Neural cell (in vitro differentiated cells): ENCODE measurements at regions not wholly inside any gene's neighbourhood (a gene's known extent, or its start where the extent isn't known, plus 50 kb on each side); places are given as distances from the start of the nearest gene placed in this dataset.

Experiments
- H2AFZ ChIP-seq: fragments of 200-600, 300-800 bp; sonication (generic), shearing (Covaris generic); 2 replicates; pipeline ENCODE4 v1.6.0; 2014; ENCODE audit warnings: low read depth, mild to moderate bottlenecking, antibody characterized with exemption, low read length, moderate library complexity
- H3F3A ChIP-seq: fragments of 200-600 bp; shearing (Covaris generic); 2 replicates; pipeline ENCODE4 v1.6.1; 2016; ENCODE audit warnings: mild to moderate bottlenecking, moderate library complexity, mixed read lengths, antibody characterized with exemption, low read length; ENCODE audit not compliant: insufficient read depth, poor library complexity, severe bottlenecking
- H3K27ac ChIP-seq: fragments of 200-600, 300-800 bp; sonication (generic), shearing (Covaris generic); 2 replicates; pipeline ENCODE4 v1.5.1; 2014; ENCODE audit warnings: mild to moderate bottlenecking, low read length, moderate library complexity
- H3K27me3 ChIP-seq: fragments of 300-800, 200-600 bp; sonication (generic), shearing (Covaris generic); 2 replicates; pipeline ENCODE4 v1.6.0; 2014; ENCODE audit warnings: mild to moderate bottlenecking, low read depth, low read length, moderate library complexity; ENCODE audit not compliant: insufficient read depth
- H3K36me3 ChIP-seq: fragments of 300-800, 200-600 bp; sonication (generic), shearing (Covaris generic); 2 replicates; pipeline ENCODE4 v1.5.1; 2014; ENCODE audit warnings: mild to moderate bottlenecking, antibody characterized with exemption, low read length, moderate library complexity; ENCODE audit not compliant: insufficient read depth
- H3K4me2 ChIP-seq: fragments of 300-800, 200-600 bp; sonication (generic), shearing (Covaris generic); 2 replicates; pipeline ENCODE4 v1.6.0; 2014; ENCODE audit warnings: mild to moderate bottlenecking, low read length
- H3K4me3 ChIP-seq: fragments of 300-800, 200-600 bp; sonication (generic), shearing (Covaris generic); 2 replicates; pipeline ENCODE4 v1.5.1; 2014; ENCODE audit warnings: mild to moderate bottlenecking, low read length, moderate library complexity
- H3K79me2 ChIP-seq: fragments of 200-600 bp; shearing (Covaris generic); replicated peaks from 2 replicates; pipeline ENCODE4 v1.6.0; 2014; ENCODE audit warnings: mild to moderate bottlenecking, low read length, moderate library complexity; ENCODE audit not compliant: insufficient read depth
- H3K9ac ChIP-seq: fragments of 300-800, 200-600 bp; sonication (generic), shearing (Covaris generic); 2 replicates; pipeline ENCODE4 v1.6.1; 2016; ENCODE audit warnings: mild to moderate bottlenecking, low read length, mixed read lengths
- H3K9me2 ChIP-seq: fragments of 200-600 bp; shearing (Covaris generic); 2 replicates; pipeline ENCODE4 v1.6.1; 2016; ENCODE audit warnings: mild to moderate bottlenecking, low read length, mixed read lengths; ENCODE audit not compliant: insufficient read depth
- H3K9me3 ChIP-seq: fragments of 200-600, 300-800 bp; sonication (generic), shearing (Covaris generic); 2 replicates; pipeline ENCODE4 v1.6.1; 2016; ENCODE audit warnings: mild to moderate bottlenecking, mixed run types, low read length, moderate library complexity, mixed read lengths
- H4K20me1 ChIP-seq: fragments of 200-600 bp; shearing (Covaris generic); 2 replicates; pipeline ENCODE4 v1.6.1; 2016; ENCODE audit warnings: mild to moderate bottlenecking, mixed run types; ENCODE audit not compliant: insufficient read depth
- CTCF ChIP-seq: fragments of 450-650 bp; IDR thresholded peaks from 2 replicates; pipeline ENCODE4 v1.5.1; 2014; ENCODE audit warnings: antibody characterized with exemption, mild to moderate bottlenecking, moderate library complexity; ENCODE audit not compliant: poor library complexity, severe bottlenecking
- EP300 ChIP-seq: fragments of 450-650 bp; conservative IDR thresholded peaks from 2 replicates; pipeline ENCODE4 v1.6.1; 2014; ENCODE audit warnings: antibody characterized with exemption, mild to moderate bottlenecking, moderate library complexity; ENCODE audit not compliant: poor library complexity, severe bottlenecking
- EZH2 ChIP-seq: fragments of 200-600, 300-800 bp; shearing (Covaris generic), sonication (generic); IDR thresholded peaks from 2 replicates; pipeline ENCODE4 v1.6.1; 2014; ENCODE audit warnings: antibody characterized with exemption, low read length, borderline replicate concordance, mild to moderate bottlenecking; ENCODE audit not compliant: insufficient read depth, poor library complexity, severe bottlenecking
- MXI1 ChIP-seq: fragments of 450-650 bp; conservative IDR thresholded peaks from 2 replicates; pipeline ENCODE4 v1.6.1; 2014; ENCODE audit warnings: antibody characterized with exemption, mild to moderate bottlenecking; ENCODE audit not compliant: poor library complexity, severe bottlenecking
- POLR2AphosphoS5 ChIP-seq: IDR thresholded peaks from 2 replicates; pipeline ENCODE4 v1.6.1; 2012
- RAD21 ChIP-seq: fragments of 450-650 bp; conservative IDR thresholded peaks from 2 replicates; pipeline ENCODE4 v1.6.1; 2014; ENCODE audit warnings: antibody characterized with exemption, mild to moderate bottlenecking, moderate library complexity
- REST ChIP-seq: IDR thresholded peaks from 2 replicates; pipeline ENCODE4 v1.6.1; 2012; ENCODE audit warnings: borderline replicate concordance
- SMC3 ChIP-seq: fragments of 450-650 bp; conservative IDR thresholded peaks from 2 replicates; pipeline ENCODE4 v1.6.1; 2014; ENCODE audit warnings: antibody characterized with exemption, mild to moderate bottlenecking, moderate library complexity; ENCODE audit not compliant: poor library complexity
- TAF1 ChIP-seq: IDR thresholded peaks from 2 replicates; pipeline ENCODE4 v1.6.1; 2012; ENCODE audit warnings: low read depth

GRCh38 chr4:98793658-98794057 lies 135.2 kb upstream of the TSPAN5 start:
- no peak for TF ChIP-seq TAF1
- TF ChIP-seq CTCF = no peak
- no peak for TF ChIP-seq RAD21
- no peak for TF ChIP-seq EP300
- TF ChIP-seq EZH2 = no peak
- TF ChIP-seq REST = no peak
- TF ChIP-seq POLR2AphosphoS5 = no peak
- no peak for TF ChIP-seq MXI1
- no peak for TF ChIP-seq SMC3

GRCh38 chr4:98786866-98787265 lies 128.5 kb upstream of the TSPAN5 start:
- no peak overlapping the region for H3K4me3 ChIP-seq
- H2AFZ ChIP-seq = no peak overlapping the region

More at GRCh38 chr4:98793658-98794057, 135.2 kb upstream of the TSPAN5 start:
- Histone ChIP-seq H3K36me3 (no peaks in the 10 kb centered on the region), H4K20me1 (no peaks in the 10 kb centered on the region), H3K79me2 (no peaks in the 10 kb centered on the region), H3K4me2 (no peak overlapping the region), H3K9me3 (no peaks in the 10 kb centered on the region), H3K27me3 (no peaks in the 10 kb centered on the region), H3K27ac (no peak overlapping the region), H3K9ac (no peak overlapping the region), H2AFZ (no peak overlapping the region), H3K9me2 (no peaks in the 10 kb centered on the region), H3F3A (no peaks in the 10 kb centered on the region), H3K4me3 (no peak overlapping the region)

More at GRCh38 chr4:98786866-98787265, 128.5 kb upstream of the TSPAN5 start:
- no peaks in the 10 kb centered on the region for H3K79me2 ChIP-seq
- H3K27ac ChIP-seq = no peak overlapping the region
- TF ChIP-seq MXI1 = no peak
- TF ChIP-seq REST = no peak
- TF ChIP-seq EP300 = no peak
- TF ChIP-seq POLR2AphosphoS5 = no peak
- no peak for TF ChIP-seq TAF1
- TF ChIP-seq CTCF = no peak
- no peak for TF ChIP-seq RAD21
- TF ChIP-seq EZH2 = no peak
- no peak for TF ChIP-seq SMC3
- no peaks in the 10 kb centered on the region for H3K9me3 ChIP-seq
- H3K36me3 ChIP-seq = no peaks in the 10 kb centered on the region
- no peaks in the 10 kb centered on the region for H3F3A ChIP-seq
- H3K9me2 ChIP-seq = no peaks in the 10 kb centered on the region
- H3K9ac ChIP-seq = no peak overlapping the region
- H3K27me3 ChIP-seq = no peaks in the 10 kb centered on the region
- H4K20me1 ChIP-seq = no peaks in the 10 kb centered on the region
- H3K4me2 ChIP-seq = no peak overlapping the region
